ENCODE measurements at regions not wholly inside any gene's neighbourhood (a gene's known extent, or its start where the extent isn't known, plus 50 kb on each side); places are given as distances from the start of the nearest gene placed in this dataset.

DNA sequence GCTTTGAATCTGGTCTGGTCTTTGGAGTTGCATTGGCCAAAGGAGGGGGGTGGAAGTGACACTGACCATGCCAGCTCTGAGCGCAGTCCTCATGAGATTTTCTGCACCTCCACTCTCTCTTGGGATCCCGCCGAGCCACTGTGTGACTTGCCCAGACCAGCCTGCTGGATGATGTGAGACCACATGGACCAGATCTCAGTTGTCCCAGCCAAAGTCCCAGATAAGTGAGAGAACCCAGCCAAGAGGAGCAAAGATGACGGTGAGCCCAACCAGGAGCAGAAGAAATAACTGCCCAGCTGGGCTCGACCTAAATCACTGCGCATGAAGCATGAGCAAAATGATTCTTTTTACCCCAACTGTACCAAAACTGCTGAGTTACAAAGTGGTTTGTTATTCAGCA lies 96.5 kb upstream of the ERCC4 start:
- H3K36me3 ChIP-seq (replicated peaks in 1 of 2; ENCODE audit: control insufficient read depth in 1 of 2, insufficient read depth in 2 of 2, low read length in 2 of 2), result no peaks in the 10 kb centered on the region
- H4K20me1 ChIP-seq (ENCODE audit: insufficient read depth, low read length), result no peaks in the 10 kb centered on the region
- Mint-ChIP-seq H3K27ac (no peak overlapping the region), H3K27me3 (ENCODE audit: low read depth in 3 of 3) (peaks cover 2 to 3% (median 2%) of the 10 kb centered on the region in 3 donors), H3K9me3 (peaks cover 1 to 10% (median 4%) of the 10 kb centered on the region in 7 donors), H3K4me1 (no peaks in the 10 kb centered on the region), H3K36me3 (no peaks in the 10 kb centered on the region), H3K4me3 (no peak overlapping the region)
- no peak overlapping the region for H3K4me2 ChIP-seq (replicated peaks; ENCODE audit: extremely low read depth, low read length, poor library complexity, severe bottlenecking)
- intact Hi-C loops (cut with micrococcal nuclease), result no loop called here
- H3K4me1 ChIP-seq (ENCODE audit: control insufficient read depth in 1 of 2, insufficient read depth in 2 of 2, low read length in 2 of 2), result no peaks in the 10 kb centered on the region
- DNase-seq, result no peak
- no peak overlapping the region for H3K4me3 ChIP-seq (replicated peaks in 1 of 3; ENCODE audit: low read depth in 2 of 3, low read length in 3 of 3)
- peaks cover 0 to 2% of the 10 kb centered on the region in 2 donors for H3K9me3 ChIP-seq (replicated peaks in 1 of 2; ENCODE audit: control insufficient read depth in 1 of 2, insufficient read depth in 1 of 2, low read length in 2 of 2)
- no peak overlapping the region for H2AFZ ChIP-seq (ENCODE audit: insufficient read depth, low read depth, low read length, poor library complexity, severe bottlenecking)
- no peak overlapping the region for H3K9ac ChIP-seq (ENCODE audit: insufficient read depth, low read length, poor library complexity, severe bottlenecking)
- no peaks in the 10 kb centered on the region for H3K27me3 ChIP-seq (ENCODE audit: control insufficient read depth in 2 of 2, insufficient read depth in 2 of 2, low read length in 2 of 2)
- WGBS (ENCODE audit: insufficient coverage), result 100% methylated on average over 3 of the region's 6 CpGs
- TF ChIP-seq, protein P1, sequence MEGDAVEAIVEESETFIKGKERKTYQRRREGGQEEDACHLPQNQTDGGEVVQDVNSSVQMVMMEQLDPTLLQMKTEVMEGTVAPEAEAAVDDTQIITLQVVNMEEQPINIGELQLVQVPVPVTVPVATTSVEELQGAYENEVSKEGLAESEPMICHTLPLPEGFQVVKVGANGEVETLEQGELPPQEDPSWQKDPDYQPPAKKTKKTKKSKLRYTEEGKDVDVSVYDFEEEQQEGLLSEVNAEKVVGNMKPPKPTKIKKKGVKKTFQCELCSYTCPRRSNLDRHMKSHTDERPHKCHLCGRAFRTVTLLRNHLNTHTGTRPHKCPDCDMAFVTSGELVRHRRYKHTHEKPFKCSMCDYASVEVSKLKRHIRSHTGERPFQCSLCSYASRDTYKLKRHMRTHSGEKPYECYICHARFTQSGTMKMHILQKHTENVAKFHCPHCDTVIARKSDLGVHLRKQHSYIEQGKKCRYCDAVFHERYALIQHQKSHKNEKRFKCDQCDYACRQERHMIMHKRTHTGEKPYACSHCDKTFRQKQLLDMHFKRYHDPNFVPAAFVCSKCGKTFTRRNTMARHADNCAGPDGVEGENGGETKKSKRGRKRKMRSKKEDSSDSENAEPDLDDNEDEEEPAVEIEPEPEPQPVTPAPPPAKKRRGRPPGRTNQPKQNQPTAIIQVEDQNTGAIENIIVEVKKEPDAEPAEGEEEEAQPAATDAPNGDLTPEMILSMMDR (IDR thresholded peaks at IDR 0.05), result no peak
- no peak overlapping the region for H3K27ac ChIP-seq (ENCODE audit: low read depth in 1 of 2, low read length in 2 of 2)
- H3K79me2 ChIP-seq (ENCODE audit: insufficient read depth, low read length), result no peaks in the 10 kb centered on the region

DNA sequence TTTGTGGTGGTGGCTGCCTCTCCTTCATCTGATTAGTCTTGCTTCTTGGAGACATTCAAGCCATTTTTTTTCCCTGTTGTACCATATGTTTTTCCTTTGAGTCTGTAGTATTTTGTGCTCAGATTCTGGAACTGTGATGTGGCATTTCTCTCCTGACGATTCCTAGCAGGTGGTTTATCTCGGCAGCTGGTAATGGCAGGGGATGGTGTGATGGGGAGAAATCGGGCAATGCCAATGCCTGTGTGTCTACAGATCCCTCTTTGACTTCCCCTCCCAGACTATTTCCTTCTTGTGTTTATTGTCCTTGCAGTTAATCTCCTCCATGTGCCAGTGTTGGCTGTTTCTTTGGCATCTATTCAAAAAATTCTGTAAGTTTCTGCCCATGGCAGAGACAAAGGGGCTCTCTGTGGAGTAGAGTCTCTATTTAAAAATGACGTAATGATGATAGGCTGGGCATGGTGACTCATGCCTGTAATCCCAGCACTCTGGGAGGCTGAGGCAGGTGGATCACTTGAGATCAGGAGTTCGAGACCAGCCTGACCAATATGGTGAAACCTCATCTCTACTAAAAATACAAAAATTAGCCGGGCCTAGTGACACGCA lies 90.2 kb upstream of the ERCC4 start:
- Histone ChIP-seq H2AFZ (ENCODE audit: insufficient read depth, low read depth, low read length, poor library complexity, severe bottlenecking) (no peak overlapping the region), H3K4me3 (replicated peaks in 1 of 3; ENCODE audit: low read depth in 2 of 3, low read length in 3 of 3) (no peak overlapping the region), H3K9ac (ENCODE audit: insufficient read depth, low read length, poor library complexity, severe bottlenecking) (no peak overlapping the region), H3K36me3 (replicated peaks in 1 of 2; ENCODE audit: control insufficient read depth in 1 of 2, insufficient read depth in 2 of 2, low read length in 2 of 2) (no peaks in the 10 kb centered on the region), H3K79me2 (ENCODE audit: insufficient read depth, low read length) (no peaks in the 10 kb centered on the region), H3K27ac (ENCODE audit: low read depth in 1 of 2, low read length in 2 of 2) (no peak overlapping the region), H4K20me1 (ENCODE audit: insufficient read depth, low read length) (no peaks in the 10 kb centered on the region), H3K9me3 (replicated peaks in 1 of 2; ENCODE audit: control insufficient read depth in 1 of 2, insufficient read depth in 1 of 2, low read length in 2 of 2) (no peaks in the 10 kb centered on the region), H3K27me3 (ENCODE audit: control insufficient read depth in 2 of 2, insufficient read depth in 2 of 2, low read length in 2 of 2) (no peaks in the 10 kb centered on the region), H3K4me2 (replicated peaks; ENCODE audit: extremely low read depth, low read length, poor library complexity, severe bottlenecking) (no peak overlapping the region), H3K4me1 (ENCODE audit: control insufficient read depth in 1 of 2, insufficient read depth in 2 of 2, low read length in 2 of 2) (no peaks in the 10 kb centered on the region)
- no peaks in the 10 kb centered on the region for H3K4me1 Mint-ChIP-seq
- TF ChIP-seq, protein P1 (IDR thresholded peaks at IDR 0.05), result no peak
- intact Hi-C loops (cut with micrococcal nuclease), result no loop called here
- H3K9me3 Mint-ChIP-seq, result peaks cover 0 to 14% (median 2%) of the 10 kb centered on the region in 7 donors
- no peaks in the 10 kb centered on the region for H3K36me3 Mint-ChIP-seq
- WGBS (ENCODE audit: insufficient coverage), result 83% methylated on average over 4 of the region's 7 CpGs
- peaks cover 2% of the 10 kb centered on the region in 3 donors for H3K27me3 Mint-ChIP-seq (ENCODE audit: low read depth in 3 of 3)
- H3K4me3 Mint-ChIP-seq, result no peak overlapping the region
- DNase-seq, result no peak
- no peak overlapping the region for H3K27ac Mint-ChIP-seq

All from CD14-positive monocyte (primary cell).